DND-41 (cell line): ENCODE measurements at regions not wholly inside any gene's neighbourhood (a gene's known extent, or its start where the extent isn't known, plus 50 kb on each side); places are given as distances from the start of the nearest gene placed in this dataset.

Source experiments
- CTCF ChIP-seq: IDR thresholded peaks from 2 replicates; pipeline ENCODE4 v1.5.1; 2012; ENCODE audit warnings: borderline replicate concordance, low read length, moderate library complexity, mild to moderate bottlenecking; ENCODE audit not compliant: poor library complexity, severe bottlenecking; ENCODE audit errors: extremely low read depth
- EZH2 ChIP-seq: IDR thresholded peaks from 3 replicates; pipeline ENCODE4 v1.6.1; 2012; ENCODE audit warnings: borderline replicate concordance, low read depth, mild to moderate bottlenecking, moderate library complexity, low read length, inconsistent platforms; ENCODE audit not compliant: severe bottlenecking

- TF ChIP-seq CTCF (peak; percentile 36), EZH2 (no peak)
Observed at GRCh38 chr14:39576258-39576657, 144.0 kb upstream of the FBXO33 start.
